ENCODE measurements at regions not wholly inside any gene's neighbourhood (a gene's known extent, or its start where the extent isn't known, plus 50 kb on each side); places are given as distances from the start of the nearest gene placed in this dataset.

- no peak for TF ChIP-seq EZH2 (IDR thresholded peaks at IDR 0.05)
- TF ChIP-seq POLR2AphosphoS5 (IDR thresholded peaks at IDR 0.05; ENCODE audit: borderline replicate concordance, low read depth, low read length) = no peak
- no peak for TF ChIP-seq FOXP2 (optimal IDR thresholded peaks at IDR 0.05; ENCODE audit: control extremely low read depth, extremely low read length, insufficient read depth)
These were observed 73.6 kb upstream of the TENM3 start for GRCh38 chr4:182169572-182169971.
